HG03521 (cell line): ENCODE measurements at regions not wholly inside any gene's neighbourhood (a gene's known extent, or its start where the extent isn't known, plus 50 kb on each side); places are given as distances from the start of the nearest gene placed in this dataset.
"Not testable (repeated sequence)": the region's sequence is repeated elsewhere in the genome, so short reads cannot be mapped to it uniquely, and the experiment has no call there.

ENCODE experiments used
- ATAC-seq: cut with Tn5 transposase; IDR thresholded peaks from one replicate; pipeline ENCODE4 v1.9.1; 2021; ENCODE audit warnings: mild to moderate bottlenecking, moderate library complexity; ENCODE audit not compliant: unreplicated experiment

DNA sequence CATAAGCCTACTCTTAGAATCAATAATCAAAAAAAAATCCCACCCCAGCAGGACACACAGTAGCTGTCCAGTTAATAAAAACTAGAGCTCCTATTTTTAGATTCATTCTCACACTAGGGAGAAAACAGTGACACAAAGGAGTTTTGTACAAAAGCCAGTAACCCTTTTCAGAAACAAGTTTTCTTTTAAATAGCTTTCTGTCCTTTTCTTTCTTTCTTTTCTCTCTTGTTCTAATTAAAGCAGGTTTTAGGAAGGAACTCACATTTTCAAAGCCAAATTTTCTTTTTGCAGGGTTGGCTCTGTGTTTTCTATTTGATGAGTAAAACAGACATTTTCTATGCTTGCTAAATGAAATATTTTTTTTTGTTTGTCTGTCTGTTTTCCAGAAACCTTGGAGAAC lies 1390.7 kb downstream of the FAM181B start:
- ATAC-seq: no peak

- ATAC-seq: no peak
These were observed 1393.4 kb downstream of the FAM181B start for GRCh38 chr11:81340225-81340624.

DNA sequence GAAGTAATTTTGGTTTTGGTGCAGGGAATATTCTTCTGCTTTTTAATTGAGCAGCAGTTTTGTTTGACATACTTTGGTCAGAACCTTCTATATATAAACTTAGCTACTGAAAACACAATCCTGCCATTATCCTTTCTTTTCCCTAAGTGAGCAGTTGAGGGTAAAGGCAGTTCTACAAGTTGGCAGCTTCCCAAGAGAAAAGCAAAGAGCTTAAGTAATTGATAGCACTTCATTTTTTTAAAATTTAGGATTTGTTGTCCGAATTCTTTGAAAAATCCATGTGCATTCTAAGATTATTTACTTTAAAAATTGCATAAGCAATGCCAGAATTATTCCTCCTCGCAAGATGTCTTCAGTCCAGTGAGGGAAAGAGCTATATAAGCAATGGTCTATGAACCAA lies 1394.1 kb downstream of the FAM181B start:
- ATAC-seq: no peak

DNA sequence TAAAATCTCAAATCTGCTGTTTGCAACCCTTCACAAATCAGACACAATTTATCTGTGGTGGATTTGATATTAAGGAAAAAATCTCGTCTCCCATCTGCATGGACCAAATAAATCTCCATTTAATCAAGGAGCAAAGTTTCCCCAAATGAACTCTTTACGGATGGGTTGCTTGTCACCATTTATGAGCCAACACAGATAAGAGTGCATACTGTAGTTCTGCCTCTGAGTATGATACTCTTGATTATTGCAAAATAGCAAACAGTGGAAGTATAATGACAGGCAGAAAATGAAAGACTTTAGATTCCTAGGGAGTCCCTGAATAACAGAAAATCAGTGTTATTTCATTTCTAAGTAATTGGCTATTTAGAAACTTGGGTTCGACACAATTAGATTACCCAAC lies 1395.9 kb downstream of the FAM181B start:
- no peak for ATAC-seq

DNA sequence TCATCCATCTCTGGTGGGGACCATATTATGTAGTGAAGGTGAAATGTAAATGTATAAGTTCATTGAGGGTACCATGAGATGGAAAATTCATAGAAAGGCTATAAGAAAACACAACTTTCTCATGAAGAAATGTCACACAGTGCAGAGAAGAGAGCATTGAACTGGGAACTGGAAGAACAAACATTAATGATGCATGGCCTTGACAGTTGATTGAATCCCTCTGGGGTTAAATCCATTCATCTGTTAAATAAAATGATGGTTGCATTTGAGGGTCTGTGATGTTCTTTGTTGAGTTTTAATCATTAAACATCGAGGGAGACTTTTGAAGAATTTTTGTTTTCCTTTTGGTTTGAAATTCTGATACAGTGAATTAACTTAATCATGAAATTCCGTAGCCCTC lies 1401.4 kb downstream of the FAM181B start:
- ATAC-seq: no peak

DNA sequence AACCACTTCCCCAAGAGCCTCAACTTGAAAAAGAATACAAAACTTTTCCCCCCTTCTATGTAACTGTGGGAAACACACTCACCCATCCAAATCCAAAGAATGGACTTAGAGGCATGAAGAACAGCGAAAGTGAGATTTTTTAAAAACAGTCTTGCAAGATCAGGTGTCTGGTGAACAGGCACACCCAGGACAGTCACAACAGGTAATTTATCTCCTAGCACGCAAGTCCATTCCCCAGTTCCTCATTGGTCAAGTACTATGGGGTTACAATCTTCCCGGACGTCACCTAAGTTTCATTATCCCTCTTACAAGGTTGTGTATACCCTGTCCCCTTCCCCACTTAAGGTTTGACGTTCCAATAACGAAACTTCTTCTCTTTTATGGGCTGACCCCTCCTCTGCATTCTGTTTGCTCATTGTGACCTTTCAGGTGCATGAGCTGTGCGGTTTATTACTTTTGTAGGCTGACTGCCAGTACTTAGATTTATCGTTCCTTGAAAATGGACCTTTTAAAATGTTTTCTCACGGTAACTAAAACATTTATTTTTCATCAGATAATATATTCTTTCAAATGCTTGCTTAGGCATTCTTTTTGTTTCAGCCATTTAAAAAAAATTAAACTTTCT lies 1401.9 kb downstream of the FAM181B start:
- no peak for ATAC-seq

DNA sequence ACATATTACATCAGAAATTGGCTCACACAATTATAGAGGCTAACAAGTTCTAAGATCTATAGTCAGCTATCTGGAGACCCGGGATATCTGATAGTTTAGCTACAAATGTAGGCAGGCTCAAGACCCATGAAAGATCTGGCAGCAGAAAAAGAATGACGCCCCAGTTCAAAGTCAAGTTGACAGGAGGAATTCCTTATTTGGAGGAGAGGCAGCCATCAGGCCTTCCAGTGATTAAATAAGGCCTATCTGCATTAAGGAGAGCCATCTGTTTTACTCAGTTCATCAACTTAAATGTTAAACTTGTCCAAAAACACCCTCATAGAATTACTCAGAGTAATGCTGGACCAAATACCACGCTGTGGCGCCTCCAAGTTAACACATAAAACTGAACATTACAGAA lies 1402.6 kb downstream of the FAM181B start:
- no peak for ATAC-seq

GRCh38 chr11:81303038-81303664 lies 1430.5 kb downstream of the FAM181B start:
- no peak for ATAC-seq

GRCh38 chr11:81301166-81301830 lies 1432.4 kb downstream of the FAM181B start:
- ATAC-seq: no peak

GRCh38 chr11:81286959-81287358 lies 1446.7 kb downstream of the FAM181B start:
- ATAC-seq: no peak

DNA sequence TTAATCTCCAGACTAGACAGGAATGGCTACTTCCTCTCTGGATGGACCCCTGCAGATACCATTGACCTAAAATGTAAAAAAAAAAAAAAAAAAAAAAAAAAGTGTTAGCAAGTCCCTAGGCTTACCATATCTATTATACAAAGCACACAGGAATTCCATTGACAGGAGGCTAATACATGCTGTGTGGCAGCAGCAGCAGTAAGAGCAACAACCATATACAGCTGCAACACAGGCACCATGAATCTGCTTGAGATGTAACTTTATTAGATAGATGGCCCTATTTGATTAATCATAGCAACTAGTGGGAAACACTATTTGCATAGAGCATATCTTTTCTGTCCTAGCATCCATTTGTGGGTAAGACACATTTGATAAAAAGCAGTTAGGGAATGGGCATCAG lies 1447.1 kb downstream of the FAM181B start:
- no peak for ATAC-seq

GRCh38 chr11:81280228-81280627 lies 1453.4 kb downstream of the FAM181B start:
- ATAC-seq: not testable (repeated sequence)

DNA sequence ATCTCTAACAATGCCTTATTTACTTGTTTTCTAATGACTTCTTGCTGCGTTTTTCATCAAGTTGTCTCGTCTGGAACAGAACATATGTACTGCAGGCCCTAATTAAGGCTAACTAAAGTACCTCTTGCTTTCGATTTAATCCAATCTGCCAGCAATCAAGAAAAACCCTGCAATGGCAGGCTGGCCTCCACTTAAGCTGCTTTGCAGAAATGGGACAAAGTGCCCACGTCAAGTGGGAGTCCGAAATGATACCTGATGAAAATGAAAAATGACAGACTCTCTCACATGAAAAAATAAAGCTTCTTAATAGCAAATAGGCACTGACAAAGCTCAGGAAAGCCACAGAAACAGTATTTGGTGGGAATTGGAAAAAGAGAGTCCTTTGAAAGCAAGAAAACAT lies 1454.7 kb downstream of the FAM181B start:
- ATAC-seq: no peak

- ATAC-seq: no peak
These were observed 1463.0 kb downstream of the FAM181B start for GRCh38 chr11:81270686-81271085.

DNA sequence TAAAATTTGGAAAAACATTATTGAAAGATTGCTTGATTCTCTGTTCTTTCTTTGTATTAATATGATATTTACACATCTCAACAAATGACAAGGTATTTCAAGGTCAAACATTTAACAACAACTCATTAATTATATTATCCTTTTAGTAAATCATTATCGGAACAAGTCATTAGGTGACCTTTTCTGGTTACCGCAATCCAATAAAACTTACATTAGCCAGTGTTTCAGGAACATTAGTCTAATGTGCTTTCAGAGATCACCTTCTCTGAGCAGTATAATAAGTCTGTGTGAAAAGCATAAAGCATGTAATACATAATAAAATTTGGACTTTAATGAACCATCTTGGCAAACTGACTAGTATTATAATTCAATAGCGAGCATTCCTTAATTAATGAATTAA lies 1466.4 kb downstream of the FAM181B start:
- ATAC-seq: no peak

DNA sequence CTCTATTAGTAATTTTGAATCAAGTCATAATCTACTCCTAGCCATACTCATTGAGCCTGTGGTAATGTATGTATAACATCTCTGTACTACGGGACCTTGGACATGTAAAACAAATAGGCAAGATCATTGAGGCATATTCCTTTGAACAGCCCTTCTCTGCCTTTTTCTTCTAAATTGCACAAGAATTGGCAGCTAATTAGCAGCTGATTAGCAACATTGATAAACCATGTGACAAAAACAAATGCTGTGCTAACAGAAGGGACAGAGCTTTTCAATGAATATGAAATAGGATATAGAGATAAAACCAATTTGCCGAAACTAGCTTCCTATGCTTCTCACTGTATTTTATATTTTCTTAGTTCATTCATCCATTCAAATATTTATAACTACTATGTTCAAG lies 1474.2 kb downstream of the FAM181B start:
- ATAC-seq: no peak

GRCh38 chr11:81255895-81256294 lies 1477.8 kb downstream of the FAM181B start:
- ATAC-seq: no peak

DNA sequence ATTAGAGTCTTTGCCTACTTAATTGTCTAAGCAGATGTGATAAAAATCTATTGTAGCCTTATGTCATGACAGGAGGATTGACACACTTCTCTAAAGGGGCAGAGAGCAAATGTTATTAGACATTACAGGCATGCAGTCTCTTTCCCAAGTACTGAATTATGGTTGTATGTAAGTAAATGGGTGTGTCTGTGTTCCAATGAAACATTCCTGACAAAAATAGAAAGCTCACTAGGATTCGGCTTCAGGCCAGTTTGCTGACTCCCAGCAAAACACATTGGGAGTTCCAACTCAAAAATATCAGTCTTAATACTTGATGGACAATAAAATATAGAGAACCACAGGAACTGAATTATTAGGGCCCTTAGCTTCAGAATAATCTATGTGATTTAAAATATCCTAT lies 1480.4 kb downstream of the FAM181B start:
- ATAC-seq: no peak

- no peak for ATAC-seq
These were observed 1486.7 kb downstream of the FAM181B start for GRCh38 chr11:81246941-81247340.

DNA sequence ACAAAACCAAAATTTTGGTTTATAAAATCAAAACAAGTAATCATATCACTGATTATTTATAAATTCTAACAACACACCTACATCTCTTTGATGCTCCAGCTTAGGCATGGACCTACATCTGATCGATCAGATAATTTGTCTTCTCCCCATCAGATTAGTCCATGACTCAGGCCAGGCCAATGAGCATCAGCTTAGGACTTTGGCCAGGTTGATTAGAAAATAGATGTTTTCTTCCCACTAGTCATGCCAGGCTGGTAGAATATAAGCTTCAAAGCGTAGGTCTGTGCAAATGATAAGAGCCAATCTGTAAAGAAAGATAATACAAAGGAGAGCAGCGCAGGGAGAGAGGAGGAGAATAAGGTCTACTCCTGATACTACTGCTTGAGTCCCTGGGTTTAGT lies 1487.9 kb downstream of the FAM181B start:
- ATAC-seq: no peak

DNA sequence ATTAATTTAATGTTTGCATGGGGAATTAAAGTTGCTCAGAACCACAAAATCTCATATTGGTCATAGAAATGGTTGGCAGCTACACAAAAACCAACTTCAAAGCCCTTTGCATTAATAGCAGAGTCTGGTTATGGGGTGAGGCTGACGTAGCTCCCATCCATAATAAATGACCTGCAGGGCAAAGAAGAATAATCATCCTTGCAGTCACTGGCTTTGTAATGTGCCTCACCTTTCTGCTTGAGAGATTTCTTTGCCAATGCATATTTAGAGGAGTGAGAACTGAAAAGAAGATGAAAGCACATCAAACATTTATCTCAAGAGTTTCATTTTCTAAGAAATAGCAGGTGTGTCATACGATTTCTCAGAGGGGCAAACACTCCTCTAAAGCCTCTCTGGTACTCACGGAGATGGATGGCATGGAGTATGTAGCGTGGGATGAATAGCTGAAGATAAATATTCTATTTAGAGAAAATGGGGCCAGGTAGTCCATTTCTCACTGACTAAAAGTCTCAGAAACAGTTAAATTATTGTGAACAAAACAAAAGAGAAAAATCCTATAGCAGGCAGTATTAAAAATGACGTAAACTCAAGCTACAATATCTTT lies 1491.9 kb downstream of the FAM181B start:
- ATAC-seq: no peak

- no peak for ATAC-seq
These were observed 1496.5 kb downstream of the FAM181B start for GRCh38 chr11:81237139-81237538.
